ENCODE measurements at regions not wholly inside any gene's neighbourhood (a gene's known extent, or its start where the extent isn't known, plus 50 kb on each side); places are given as distances from the start of the nearest gene placed in this dataset.

DNA sequence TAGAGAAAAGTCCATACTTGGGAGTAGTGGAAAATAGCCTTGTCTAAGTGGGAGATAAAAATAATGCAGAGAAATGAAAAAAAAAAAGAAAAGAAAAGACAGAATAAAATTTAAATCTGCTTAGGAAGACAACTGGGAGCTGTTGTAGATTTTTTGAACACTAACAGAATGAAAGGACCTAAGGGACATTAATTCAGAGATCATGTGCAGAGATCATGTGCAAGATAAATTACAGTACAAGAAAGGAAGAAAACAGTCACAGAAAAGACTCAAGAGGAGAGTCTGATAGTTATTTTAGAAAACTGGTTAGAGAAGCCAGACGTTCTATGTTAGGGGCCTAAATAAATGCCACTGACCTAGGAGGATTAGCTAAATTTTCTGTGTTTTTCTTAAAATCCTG is 1226.8 kb upstream of the NUDT12 start:
- TF ChIP-seq, protein P1, sequence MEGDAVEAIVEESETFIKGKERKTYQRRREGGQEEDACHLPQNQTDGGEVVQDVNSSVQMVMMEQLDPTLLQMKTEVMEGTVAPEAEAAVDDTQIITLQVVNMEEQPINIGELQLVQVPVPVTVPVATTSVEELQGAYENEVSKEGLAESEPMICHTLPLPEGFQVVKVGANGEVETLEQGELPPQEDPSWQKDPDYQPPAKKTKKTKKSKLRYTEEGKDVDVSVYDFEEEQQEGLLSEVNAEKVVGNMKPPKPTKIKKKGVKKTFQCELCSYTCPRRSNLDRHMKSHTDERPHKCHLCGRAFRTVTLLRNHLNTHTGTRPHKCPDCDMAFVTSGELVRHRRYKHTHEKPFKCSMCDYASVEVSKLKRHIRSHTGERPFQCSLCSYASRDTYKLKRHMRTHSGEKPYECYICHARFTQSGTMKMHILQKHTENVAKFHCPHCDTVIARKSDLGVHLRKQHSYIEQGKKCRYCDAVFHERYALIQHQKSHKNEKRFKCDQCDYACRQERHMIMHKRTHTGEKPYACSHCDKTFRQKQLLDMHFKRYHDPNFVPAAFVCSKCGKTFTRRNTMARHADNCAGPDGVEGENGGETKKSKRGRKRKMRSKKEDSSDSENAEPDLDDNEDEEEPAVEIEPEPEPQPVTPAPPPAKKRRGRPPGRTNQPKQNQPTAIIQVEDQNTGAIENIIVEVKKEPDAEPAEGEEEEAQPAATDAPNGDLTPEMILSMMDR (IDR thresholded peaks at IDR 0.05; ENCODE audit: extremely low read depth, missing control alignments): no peak
- DNase-seq (ENCODE audit: low spot score): no peak

DNA sequence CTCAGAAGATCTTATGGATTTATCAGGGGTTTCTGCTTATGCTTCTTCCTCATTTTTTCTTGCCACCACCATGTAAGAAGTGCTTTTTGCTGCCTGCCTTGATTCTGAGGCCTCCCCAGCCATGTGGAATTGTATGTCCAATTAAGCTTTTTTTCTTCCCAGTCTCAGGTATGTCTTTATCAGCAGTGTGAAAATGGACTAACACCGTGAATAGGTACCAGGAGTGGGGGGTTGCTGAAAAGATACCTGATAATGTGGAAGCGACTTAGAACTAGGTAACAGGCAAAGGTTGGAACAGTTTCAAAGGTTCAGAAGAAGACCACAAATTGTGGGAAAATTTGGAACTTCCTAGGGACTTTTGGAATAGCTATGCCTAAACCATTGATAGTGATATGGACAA is 1222.5 kb upstream of the NUDT12 start:
- TF ChIP-seq, protein P1 (IDR thresholded peaks at IDR 0.05; ENCODE audit: extremely low read depth, missing control alignments): no peak
- no peak for DNase-seq (ENCODE audit: low spot score)

DNA sequence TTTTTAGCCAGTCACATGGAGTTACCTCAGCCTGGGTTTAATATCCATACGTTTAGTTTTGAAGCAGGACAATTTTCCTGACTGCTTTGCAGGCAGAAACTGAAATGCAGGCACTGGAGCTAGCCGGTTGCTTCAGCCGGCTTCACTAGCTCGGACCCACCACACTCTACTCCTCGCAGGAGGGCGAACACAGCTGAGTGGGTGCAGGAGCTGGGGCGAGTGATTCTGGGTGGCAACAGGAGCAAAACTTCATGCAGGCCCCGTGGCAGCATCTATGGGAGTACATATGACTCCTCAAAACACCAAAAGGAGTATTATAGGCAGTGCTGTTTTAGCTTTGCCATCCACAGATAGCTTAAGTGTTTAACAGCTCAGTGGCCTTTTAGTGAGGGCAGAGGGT is 1211.8 kb upstream of the NUDT12 start:
- no peak for DNase-seq (ENCODE audit: low spot score)
- TF ChIP-seq, protein P1 (IDR thresholded peaks at IDR 0.05; ENCODE audit: extremely low read depth, missing control alignments): no peak

DNA sequence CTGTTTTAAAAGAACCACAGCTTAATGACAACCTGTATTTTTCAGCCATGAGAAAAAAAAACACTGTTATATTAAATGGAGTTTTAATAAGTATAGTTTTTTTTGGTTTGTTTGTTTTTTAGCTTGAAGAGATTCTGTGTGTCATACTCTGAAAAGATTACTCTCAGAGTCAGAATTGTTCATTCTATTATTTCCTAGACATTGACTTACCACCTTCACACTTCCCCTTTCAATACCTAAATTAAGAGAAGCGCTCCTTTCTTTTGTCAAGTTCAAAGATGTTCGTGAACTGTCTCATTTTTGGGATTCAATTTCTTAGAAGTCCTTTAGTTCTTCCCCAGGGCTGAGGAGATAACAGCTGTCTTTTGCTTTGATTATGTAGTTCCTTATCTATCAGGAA is 1201.6 kb upstream of the NUDT12 start:
- TF ChIP-seq, protein P1 (IDR thresholded peaks at IDR 0.05; ENCODE audit: extremely low read depth, missing control alignments): no peak
- DNase-seq (ENCODE audit: low spot score): no peak

DNA sequence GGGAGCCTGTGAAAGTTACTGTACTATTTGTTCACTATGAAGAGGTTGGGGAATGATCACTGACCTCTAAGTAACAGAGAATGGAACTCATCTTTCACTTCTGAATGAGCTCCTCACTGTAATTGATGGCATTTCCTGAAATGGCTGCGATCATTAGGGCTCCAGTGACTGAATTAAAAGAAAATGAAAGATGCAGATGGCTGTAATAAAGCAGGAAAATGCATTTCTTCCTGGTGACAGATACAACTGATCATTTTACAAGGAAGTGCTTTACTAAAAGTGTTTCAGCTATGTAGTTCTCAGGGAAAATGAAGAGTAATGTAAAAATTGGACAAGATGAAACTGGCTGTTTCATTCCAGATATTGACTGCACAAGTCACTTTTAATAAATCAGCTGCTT is 1200.6 kb upstream of the NUDT12 start:
- DNase-seq (ENCODE audit: low spot score): no peak
- TF ChIP-seq, protein P1 (IDR thresholded peaks at IDR 0.05; ENCODE audit: extremely low read depth, missing control alignments): no peak

DNA sequence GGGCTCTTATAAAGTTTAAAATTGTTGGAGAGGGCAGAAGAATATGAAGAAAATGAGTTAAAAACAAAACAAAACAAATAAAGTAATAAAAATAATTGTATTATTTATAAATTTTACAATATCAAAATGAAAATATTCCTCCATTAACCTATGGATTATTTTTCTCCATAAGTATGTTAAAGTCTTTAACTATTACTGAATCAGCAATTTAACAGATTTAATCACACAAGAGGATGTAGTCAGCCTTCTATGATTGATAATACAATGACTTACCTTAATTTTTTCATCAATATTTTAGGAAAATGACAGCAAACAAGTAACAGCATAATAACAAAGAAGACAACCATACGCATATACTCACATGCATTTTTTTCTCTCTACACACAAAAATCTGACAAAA is 1195.3 kb upstream of the NUDT12 start:
- DNase-seq (ENCODE audit: low spot score): no peak
- TF ChIP-seq, protein P1 (IDR thresholded peaks at IDR 0.05; ENCODE audit: extremely low read depth, missing control alignments): no peak

DNA sequence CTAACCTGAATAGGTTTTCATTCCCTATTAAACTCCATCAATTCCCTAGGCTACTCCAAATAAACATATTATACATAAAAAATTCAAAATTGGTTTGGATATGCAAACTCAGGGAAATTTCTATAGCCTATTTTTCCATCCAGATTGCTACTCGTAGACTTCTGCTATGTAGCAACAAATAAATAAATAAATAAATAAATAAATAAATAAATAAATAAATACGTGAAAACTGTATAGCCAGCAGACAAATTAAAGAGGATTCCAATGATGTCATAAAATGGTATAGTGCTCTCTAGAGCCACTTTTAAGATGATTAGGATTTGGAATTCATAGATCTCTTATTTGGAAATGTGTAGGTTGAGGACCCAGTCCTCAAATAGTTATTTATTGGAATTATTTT is 1193.2 kb upstream of the NUDT12 start:
- TF ChIP-seq, protein P1 (IDR thresholded peaks at IDR 0.05; ENCODE audit: extremely low read depth, missing control alignments): no peak
- DNase-seq (ENCODE audit: low spot score): no peak
